Panc1 (cell line): ENCODE measurements at regions not wholly inside any gene's neighbourhood (a gene's known extent, or its start where the extent isn't known, plus 50 kb on each side); places are given as distances from the start of the nearest gene placed in this dataset.

Source experiments
- ATAC-seq: fragments of 200-7000 bp; cut with Tn5 transposase; 2 replicates; pipeline ENCODE4 v1.9.1; 2020; ENCODE audit warnings: mild to moderate bottlenecking, moderate library complexity
- BruUV-seq: library from RNA; stranded (reverse); fragments of 400-500 nt; replicated peaks from 2 replicates; lab custom pipeline; 2021; lab: Mats Ljungman, UMichigan
- CTCF ChIA-PET: fragments of 300-600 bp; sonication (Branson Sonifier 250); formaldehyde crosslinking; loops from one replicate; lab custom pipeline; 2022; ENCODE audit warnings: antibody characterized with exemption; lab: Charles Lee
- POLR2A ChIA-PET: fragments of 300-600 bp; sonication (Branson Sonifier 250); formaldehyde crosslinking; loops from one replicate; lab custom pipeline; 2022; ENCODE audit warnings: antibody characterized with exemption; lab: Charles Lee
- DNase-seq: peaks from one replicate; pipeline ENCODE4 v3.0.0-alpha.2; 2010; ENCODE audit warnings: low read depth, low spot score
- H3K27ac ChIP-seq: 2 replicates; pipeline ENCODE4 v1.5.1; 2011; ENCODE audit warnings: mild to moderate bottlenecking, low read length, inconsistent platforms
- H3K27me3 ChIP-seq: fragments of 200-500 bp; sonication (Bioruptor generic); 2 replicates; pipeline ENCODE4 v1.6.0; 2014; ENCODE audit warnings: low read length, inconsistent platforms; ENCODE audit not compliant: control insufficient read depth, insufficient read depth
- H3K36me3 ChIP-seq: fragments of 200-500 bp; sonication (Bioruptor generic); 2 replicates; pipeline ENCODE4 v1.5.1; 2014; ENCODE audit warnings: inconsistent platforms, mild to moderate bottlenecking, low read length, moderate library complexity; ENCODE audit not compliant: control insufficient read depth, insufficient read depth
- H3K4me1 ChIP-seq: 2 replicates; pipeline ENCODE4 v1.5.1; 2011; ENCODE audit warnings: inconsistent platforms, mild to moderate bottlenecking, low read length, moderate library complexity; ENCODE audit not compliant: control insufficient read depth, insufficient read depth
- H3K4me3 ChIP-seq, 2 experiments: 2 replicates each; pipeline ENCODE4 v1.5.1; 2011 to 2012; ENCODE audit warnings: low read depth in 2 of 2, low read length in 2 of 2, mild to moderate bottlenecking in 2 of 2, inconsistent platforms in 1 of 2, moderate library complexity in 1 of 2
- H3K9me3 ChIP-seq: fragments of 200-500 bp; sonication (Bioruptor generic); 2 replicates; pipeline ENCODE4 v1.5.1; 2014; ENCODE audit warnings: low read depth, mild to moderate bottlenecking, inconsistent platforms, low read length, moderate library complexity; ENCODE audit not compliant: control insufficient read depth, insufficient read depth
- CTCF ChIP-seq: fragments of 450-650 bp; IDR thresholded peaks from 2 replicates; pipeline ENCODE4 v1.5.1; 2017; ENCODE audit warnings: mild to moderate bottlenecking
- POLR2AphosphoS5 ChIP-seq: IDR thresholded peaks from 2 replicates; pipeline ENCODE4 v1.6.1; 2012; ENCODE audit warnings: mild to moderate bottlenecking, low read depth, low read length, moderate library complexity
- SIN3A ChIP-seq: IDR thresholded peaks from 2 replicates; pipeline ENCODE4 v1.6.1; 2012; ENCODE audit warnings: low read depth, mild to moderate bottlenecking, low read length, moderate library complexity, borderline replicate concordance; ENCODE audit not compliant: insufficient read depth
- TCF7L2 ChIP-seq: IDR thresholded peaks from 2 replicates; pipeline ENCODE4 v1.6.1; 2011; ENCODE audit warnings: mild to moderate bottlenecking, low read depth, low read length, inconsistent platforms
- in situ Hi-C: cut with HindIII; loops from 2 replicates; pipeline ENCODE4 v1.10.0; 2016; ENCODE audit warnings: low sequenced_read_pairs, low pct_unique_long_range_greater_than_20kb
- intact Hi-C: fragments of 100-400 bp; cut with micrococcal nuclease; formaldehyde crosslinking; loops from one replicate; pipeline ENCODE4 v1.10.0; 2022; ENCODE audit not compliant: unreplicated experiment
- TF ChIP-seq, protein P1 (sequence below), 2 experiments: IDR thresholded peaks; 2 replicates each; pipeline ENCODE4 v1.6.1; 2011 to 2012; ENCODE audit warnings: low read depth in 2 of 2, control low read depth in 1 of 2, low read length in 1 of 2, mild to moderate bottlenecking in 1 of 2, moderate library complexity in 1 of 2; ENCODE audit not compliant: insufficient read depth in 1 of 2

GRCh38 chr14:54220704-54221431 lies 175.9 kb upstream of the CDKN3 start:
- DNase-seq (no peak), ATAC-seq (no peak)
- Histone ChIP-seq H3K36me3 (no peaks in the 10 kb centered on the region), H3K27me3 (peaks cover 2% of the 10 kb centered on the region; the same call in 1 of the 2 replicates), H3K9me3 (no peaks in the 10 kb centered on the region), H3K4me3 (no peak overlapping the region), H3K4me1 (no peaks in the 10 kb centered on the region), H3K27ac (no peak overlapping the region)
- ChIA-PET CTCF (no interaction called here), POLR2A (no interaction called here)
- BruUV-seq, result no TSS peak
- intact Hi-C loops (no loop called here), in situ Hi-C loops (no loop called here)
- TF ChIP-seq, protein P1, sequence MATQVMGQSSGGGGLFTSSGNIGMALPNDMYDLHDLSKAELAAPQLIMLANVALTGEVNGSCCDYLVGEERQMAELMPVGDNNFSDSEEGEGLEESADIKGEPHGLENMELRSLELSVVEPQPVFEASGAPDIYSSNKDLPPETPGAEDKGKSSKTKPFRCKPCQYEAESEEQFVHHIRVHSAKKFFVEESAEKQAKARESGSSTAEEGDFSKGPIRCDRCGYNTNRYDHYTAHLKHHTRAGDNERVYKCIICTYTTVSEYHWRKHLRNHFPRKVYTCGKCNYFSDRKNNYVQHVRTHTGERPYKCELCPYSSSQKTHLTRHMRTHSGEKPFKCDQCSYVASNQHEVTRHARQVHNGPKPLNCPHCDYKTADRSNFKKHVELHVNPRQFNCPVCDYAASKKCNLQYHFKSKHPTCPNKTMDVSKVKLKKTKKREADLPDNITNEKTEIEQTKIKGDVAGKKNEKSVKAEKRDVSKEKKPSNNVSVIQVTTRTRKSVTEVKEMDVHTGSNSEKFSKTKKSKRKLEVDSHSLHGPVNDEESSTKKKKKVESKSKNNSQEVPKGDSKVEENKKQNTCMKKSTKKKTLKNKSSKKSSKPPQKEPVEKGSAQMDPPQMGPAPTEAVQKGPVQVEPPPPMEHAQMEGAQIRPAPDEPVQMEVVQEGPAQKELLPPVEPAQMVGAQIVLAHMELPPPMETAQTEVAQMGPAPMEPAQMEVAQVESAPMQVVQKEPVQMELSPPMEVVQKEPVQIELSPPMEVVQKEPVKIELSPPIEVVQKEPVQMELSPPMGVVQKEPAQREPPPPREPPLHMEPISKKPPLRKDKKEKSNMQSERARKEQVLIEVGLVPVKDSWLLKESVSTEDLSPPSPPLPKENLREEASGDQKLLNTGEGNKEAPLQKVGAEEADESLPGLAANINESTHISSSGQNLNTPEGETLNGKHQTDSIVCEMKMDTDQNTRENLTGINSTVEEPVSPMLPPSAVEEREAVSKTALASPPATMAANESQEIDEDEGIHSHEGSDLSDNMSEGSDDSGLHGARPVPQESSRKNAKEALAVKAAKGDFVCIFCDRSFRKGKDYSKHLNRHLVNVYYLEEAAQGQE (IDR thresholded peaks at IDR 0.05; ENCODE audit: insufficient read depth in 1 of 2, low read depth in 2 of 2, low read length in 1 of 2), result no peak
- TF ChIP-seq CTCF (no peak), TCF7L2 (no peak), POLR2AphosphoS5 (no peak)

- Histone ChIP-seq H3K36me3 (no peaks in the 10 kb centered on the region), H3K27ac (no peak overlapping the region), H3K4me3 (no peak overlapping the region), H3K9me3 (no peaks in the 10 kb centered on the region), H3K4me1 (no peaks in the 10 kb centered on the region), H3K27me3 (peaks cover 2% of the 10 kb centered on the region; the same call in 1 of the 2 replicates)
- in situ Hi-C loops, result no loop called here
- intact Hi-C loops, result no loop called here
- BruUV-seq, result no TSS peak
- ChIA-PET CTCF (no interaction called here), POLR2A (no interaction called here)
- DNase-seq (no peak), ATAC-seq (no peak)
- TF ChIP-seq SIN3A (no peak), CTCF (no peak), TCF7L2 (no peak), POLR2AphosphoS5 (no peak)
- TF ChIP-seq, protein P1 (IDR thresholded peaks at IDR 0.05; ENCODE audit: insufficient read depth in 1 of 2, low read depth in 2 of 2, low read length in 1 of 2), result no peak
Measured at GRCh38 chr14:54221432-54221803, 175.4 kb upstream of the CDKN3 start.
